SK-N-MC (cell line): ENCODE measurements at regions not wholly inside any gene's neighbourhood (a gene's known extent, or its start where the extent isn't known, plus 50 kb on each side); places are given as distances from the start of the nearest gene placed in this dataset.

ENCODE experiments used
- EZH2 ChIP-seq: fragments of 200-600 bp; sonication (generic); IDR thresholded peaks from one replicate; pipeline ENCODE4 v1.6.1; 2017; ENCODE audit warnings: antibody characterized with exemption
- POLR2AphosphoS5 ChIP-seq: IDR thresholded peaks from 2 replicates; pipeline ENCODE4 v1.6.1; 2012; ENCODE audit warnings: mild to moderate bottlenecking, low read depth, low read length, borderline replicate concordance

DNA sequence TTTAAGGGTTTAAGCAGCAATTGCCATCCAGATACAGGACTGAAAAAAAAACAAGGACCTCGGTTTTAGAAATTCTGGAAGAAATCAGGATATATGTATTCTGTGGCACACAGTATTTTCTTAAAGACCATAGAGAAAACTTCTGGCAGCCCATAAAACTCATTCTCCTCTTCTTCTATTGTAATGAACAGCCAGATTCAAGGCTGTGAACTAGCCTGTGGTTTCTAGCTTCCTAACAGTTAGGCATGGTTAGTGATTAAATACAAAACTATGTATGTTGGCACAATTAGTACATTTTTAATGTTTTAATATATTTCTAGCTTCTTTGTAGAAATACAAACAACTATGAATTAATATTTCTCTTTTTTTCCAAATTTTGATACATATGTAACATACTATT is 555.7 kb downstream of the DSC3 start:
- TF ChIP-seq POLR2AphosphoS5 (no peak), EZH2 (no peak)
